ENCODE measurements at regions not wholly inside any gene's neighbourhood (a gene's known extent, or its start where the extent isn't known, plus 50 kb on each side); places are given as distances from the start of the nearest gene placed in this dataset.

DNA sequence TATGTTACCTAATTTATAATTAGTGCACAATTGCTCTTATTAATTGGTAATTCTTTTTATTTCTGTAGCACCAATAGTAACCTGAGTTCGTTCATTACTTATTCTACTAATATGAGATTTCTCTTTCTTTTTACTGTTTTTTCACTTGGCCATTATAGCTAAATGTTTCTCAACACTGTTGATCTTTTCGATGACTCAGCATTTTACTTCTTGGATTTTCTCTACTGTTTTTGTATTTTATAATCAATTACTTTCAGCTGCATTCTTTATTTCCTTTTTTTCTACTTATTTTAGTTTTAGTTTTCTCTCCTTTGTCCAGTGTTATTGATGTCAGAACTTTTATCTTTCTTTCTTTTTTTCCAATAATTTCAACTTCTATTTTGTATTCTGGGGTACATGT lies 589.4 kb upstream of the SOX11 start (continued):
- TF ChIP-seq, protein P1, sequence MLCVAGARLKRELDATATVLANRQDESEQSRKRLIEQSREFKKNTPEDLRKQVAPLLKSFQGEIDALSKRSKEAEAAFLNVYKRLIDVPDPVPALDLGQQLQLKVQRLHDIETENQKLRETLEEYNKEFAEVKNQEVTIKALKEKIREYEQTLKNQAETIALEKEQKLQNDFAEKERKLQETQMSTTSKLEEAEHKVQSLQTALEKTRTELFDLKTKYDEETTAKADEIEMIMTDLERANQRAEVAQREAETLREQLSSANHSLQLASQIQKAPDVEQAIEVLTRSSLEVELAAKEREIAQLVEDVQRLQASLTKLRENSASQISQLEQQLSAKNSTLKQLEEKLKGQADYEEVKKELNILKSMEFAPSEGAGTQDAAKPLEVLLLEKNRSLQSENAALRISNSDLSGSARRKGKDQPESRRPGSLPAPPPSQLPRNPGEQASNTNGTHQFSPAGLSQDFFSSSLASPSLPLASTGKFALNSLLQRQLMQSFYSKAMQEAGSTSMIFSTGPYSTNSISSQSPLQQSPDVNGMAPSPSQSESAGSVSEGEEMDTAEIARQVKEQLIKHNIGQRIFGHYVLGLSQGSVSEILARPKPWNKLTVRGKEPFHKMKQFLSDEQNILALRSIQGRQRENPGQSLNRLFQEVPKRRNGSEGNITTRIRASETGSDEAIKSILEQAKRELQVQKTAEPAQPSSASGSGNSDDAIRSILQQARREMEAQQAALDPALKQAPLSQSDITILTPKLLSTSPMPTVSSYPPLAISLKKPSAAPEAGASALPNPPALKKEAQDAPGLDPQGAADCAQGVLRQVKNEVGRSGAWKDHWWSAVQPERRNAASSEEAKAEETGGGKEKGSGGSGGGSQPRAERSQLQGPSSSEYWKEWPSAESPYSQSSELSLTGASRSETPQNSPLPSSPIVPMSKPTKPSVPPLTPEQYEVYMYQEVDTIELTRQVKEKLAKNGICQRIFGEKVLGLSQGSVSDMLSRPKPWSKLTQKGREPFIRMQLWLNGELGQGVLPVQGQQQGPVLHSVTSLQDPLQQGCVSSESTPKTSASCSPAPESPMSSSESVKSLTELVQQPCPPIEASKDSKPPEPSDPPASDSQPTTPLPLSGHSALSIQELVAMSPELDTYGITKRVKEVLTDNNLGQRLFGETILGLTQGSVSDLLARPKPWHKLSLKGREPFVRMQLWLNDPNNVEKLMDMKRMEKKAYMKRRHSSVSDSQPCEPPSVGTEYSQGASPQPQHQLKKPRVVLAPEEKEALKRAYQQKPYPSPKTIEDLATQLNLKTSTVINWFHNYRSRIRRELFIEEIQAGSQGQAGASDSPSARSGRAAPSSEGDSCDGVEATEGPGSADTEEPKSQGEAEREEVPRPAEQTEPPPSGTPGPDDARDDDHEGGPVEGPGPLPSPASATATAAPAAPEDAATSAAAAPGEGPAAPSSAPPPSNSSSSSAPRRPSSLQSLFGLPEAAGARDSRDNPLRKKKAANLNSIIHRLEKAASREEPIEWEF (IDR thresholded peaks at IDR 0.05; ENCODE audit: insufficient replicate concordance, low read depth, low read length) = no peak
- TF ChIP-seq MXI1 (IDR thresholded peaks at IDR 0.05; ENCODE audit: low read depth, low read length) (no peak), SP1 (IDR thresholded peaks at IDR 0.05; ENCODE audit: low read depth, low read length) (no peak), KDM1A (IDR thresholded peaks at IDR 0.05; ENCODE audit: borderline replicate concordance) (no peak), CTCF (IDR thresholded peaks at IDR 0.05 in 2 of 3, conservative IDR thresholded peaks at IDR 0.05 in 1 of 3; ENCODE audit: control insufficient read depth in 2 of 3, extremely low read depth in 1 of 3, insufficient read depth in 1 of 3, low read depth in 3 of 3, low read length in 3 of 3) (no peak), STAT1 (conservative IDR thresholded peaks at IDR 0.05) (no peak), NFIC (IDR thresholded peaks at IDR 0.05; ENCODE audit: low read depth, low read length) (no peak)

All from GM12878 (cell line).